H9 (cell line): ENCODE measurements at regions not wholly inside any gene's neighbourhood (a gene's known extent, or its start where the extent isn't known, plus 50 kb on each side); places are given as distances from the start of the nearest gene placed in this dataset.
A peak's percentile ranks its signal among the peaks of the same experiment; 100 is the strongest.

Experiments
- DNase-seq: peaks from one replicate; pipeline ENCODE4 v3.0.0-alpha.2; 2017
- H2AFZ ChIP-seq: one replicate; pipeline ENCODE4 v1.6.1; 2013; ENCODE audit warnings: mild to moderate bottlenecking, low read length, control low read depth, moderate library complexity
- H2AK5ac ChIP-seq: 2 replicates; pipeline ENCODE4 v1.6.1; 2013; ENCODE audit warnings: low read length, control low read depth, mixed read lengths; ENCODE audit not compliant: insufficient read length
- H2BK120ac ChIP-seq: one replicate; pipeline ENCODE4 v1.6.1; 2013; ENCODE audit warnings: low read depth, mild to moderate bottlenecking, low read length, control low read depth, inconsistent platforms; ENCODE audit not compliant: poor library complexity, severe bottlenecking
- H2BK12ac ChIP-seq: 2 replicates; pipeline ENCODE4 v1.6.1; 2013; ENCODE audit warnings: low read length, control low read depth, mixed read lengths, low read depth; ENCODE audit not compliant: insufficient read length
- H2BK15ac ChIP-seq: 2 replicates; pipeline ENCODE4 v1.6.1; 2013; ENCODE audit warnings: low read depth, low read length, control low read depth
- H2BK20ac ChIP-seq: one replicate; pipeline ENCODE4 v1.6.1; 2013; ENCODE audit warnings: low read depth, mild to moderate bottlenecking, low read length, control low read depth, inconsistent platforms; ENCODE audit not compliant: poor library complexity, severe bottlenecking
- H2BK5ac ChIP-seq: 2 replicates; pipeline ENCODE4 v1.6.1; 2013; ENCODE audit warnings: low read length, control low read depth, mixed read lengths; ENCODE audit not compliant: insufficient read length
- H3K14ac ChIP-seq: 2 replicates; pipeline ENCODE4 v1.6.1; 2013; ENCODE audit warnings: low read length, control low read depth; ENCODE audit not compliant: insufficient read depth
- H3K18ac ChIP-seq: 2 replicates; pipeline ENCODE4 v1.6.1; 2013; ENCODE audit warnings: low read depth, mild to moderate bottlenecking, mixed read lengths, low read length, control low read depth; ENCODE audit not compliant: insufficient read length
- H3K23ac ChIP-seq: 2 replicates; pipeline ENCODE4 v1.6.1; 2013; ENCODE audit warnings: low read length, control low read depth, mixed read lengths, low read depth; ENCODE audit not compliant: insufficient read length
- H3K23me2 ChIP-seq: 2 replicates; pipeline ENCODE4 v1.6.1; 2013; ENCODE audit warnings: low read depth, mild to moderate bottlenecking, mixed read lengths, low read length, control low read depth; ENCODE audit not compliant: insufficient read length, poor library complexity, severe bottlenecking
- H3K27ac ChIP-seq: 2 replicates; pipeline ENCODE4 v1.5.1; 2013; ENCODE audit warnings: low read length, control low read depth, mixed read lengths, low read depth; ENCODE audit not compliant: insufficient read length
- H3K27me3 ChIP-seq: 2 replicates; pipeline ENCODE4 v1.6.1; 2013; ENCODE audit warnings: low read length, control low read depth, inconsistent platforms; ENCODE audit not compliant: insufficient read depth
- H3K4ac ChIP-seq: 2 replicates; pipeline ENCODE4 v1.6.1; 2013; ENCODE audit warnings: low read depth, mild to moderate bottlenecking, control low read depth, inconsistent platforms, low read length, moderate library complexity
- H3K4me1 ChIP-seq: 2 replicates; pipeline ENCODE4 v1.6.1; 2013; ENCODE audit warnings: low read length, control low read depth, inconsistent platforms; ENCODE audit not compliant: insufficient read depth
- H3K4me2 ChIP-seq: 2 replicates; pipeline ENCODE4 v1.6.1; 2013; ENCODE audit warnings: low read length, control low read depth, mixed read lengths; ENCODE audit not compliant: insufficient read length, insufficient read depth
- H3K56ac ChIP-seq: 2 replicates; pipeline ENCODE4 v1.6.1; 2013; ENCODE audit warnings: low read depth, mild to moderate bottlenecking, mixed read lengths, low read length, control low read depth; ENCODE audit not compliant: insufficient read length
- H3K79me1 ChIP-seq: 2 replicates; pipeline ENCODE4 v1.6.1; 2013; ENCODE audit warnings: low read depth, mild to moderate bottlenecking, moderate library complexity, low read length, control low read depth, inconsistent platforms; ENCODE audit not compliant: insufficient read depth, poor library complexity, severe bottlenecking
- H3K79me2 ChIP-seq: 2 replicates; pipeline ENCODE4 v1.6.1; 2013; ENCODE audit warnings: low read length, control low read depth, inconsistent platforms; ENCODE audit not compliant: insufficient read depth
- H3K9ac ChIP-seq: 2 replicates; pipeline ENCODE4 v1.6.1; 2013; ENCODE audit warnings: low read length, control low read depth, mixed read lengths; ENCODE audit not compliant: insufficient read length; ENCODE audit errors: extremely low read depth
- H3K9me3 ChIP-seq: one replicate; pipeline ENCODE4 v1.6.1; 2013; ENCODE audit warnings: low read depth, low read length, inconsistent platforms; ENCODE audit not compliant: control insufficient read depth
- H3T11ph ChIP-seq: one replicate; pipeline ENCODE4 v1.6.1; 2013; ENCODE audit warnings: mild to moderate bottlenecking, low read length, control low read depth, inconsistent platforms
- H4K20me1 ChIP-seq: one replicate; pipeline ENCODE4 v1.6.1; 2013; ENCODE audit not compliant: control insufficient read depth, insufficient read length, insufficient read depth
- H4K5ac ChIP-seq: 2 replicates; pipeline ENCODE4 v1.6.1; 2013; ENCODE audit warnings: low read depth, mild to moderate bottlenecking, mixed read lengths, low read length, control low read depth; ENCODE audit not compliant: insufficient read length
- H4K8ac ChIP-seq: replicated peaks from 2 replicates; pipeline ENCODE4 v1.6.1; 2013; ENCODE audit warnings: low read length, control low read depth, mixed read lengths, low read depth; ENCODE audit not compliant: insufficient read length
- H4K91ac ChIP-seq: 2 replicates; pipeline ENCODE4 v1.6.1; 2013; ENCODE audit warnings: low read depth, mild to moderate bottlenecking, moderate library complexity, mixed read lengths, low read length, control low read depth; ENCODE audit not compliant: insufficient read length
- H3K27ac Mint-ChIP-seq, 3 experiments: 2 replicates in 2 of 3; 3 replicates in 1 of 3; pipeline ENCODE4 v1.8.0; 2020 to 2021; ENCODE audit warnings: mixed read lengths in 3 of 3, mild to moderate bottlenecking in 1 of 3, moderate library complexity in 1 of 3
- H3K27me3 Mint-ChIP-seq: 2 replicates; pipeline ENCODE4 v1.8.0; 2021; ENCODE audit warnings: low read depth, mild to moderate bottlenecking, moderate library complexity, mixed read lengths
- H3K36me3 Mint-ChIP-seq, 3 experiments: 2 replicates in 2 of 3; 3 replicates in 1 of 3; pipeline ENCODE4 v1.8.0; 2020 to 2021; ENCODE audit warnings: low read depth in 3 of 3, mixed read lengths in 3 of 3; ENCODE audit not compliant: insufficient read depth in 1 of 3
- H3K4me1 Mint-ChIP-seq, 2 experiments: 2 replicates each; pipeline ENCODE4 v1.8.0; 2020; ENCODE audit warnings: mixed read lengths in 2 of 2
- H3K4me3 Mint-ChIP-seq, 2 experiments: 2 replicates in 1 of 2; 3 replicates in 1 of 2; pipeline ENCODE4 v1.8.0; 2020 to 2021; ENCODE audit warnings: mild to moderate bottlenecking in 2 of 2, mixed read lengths in 2 of 2, moderate library complexity in 1 of 2
- H3K9me3 Mint-ChIP-seq, 2 experiments: 2 replicates in 1 of 2; 3 replicates in 1 of 2; pipeline ENCODE4 v1.8.0; 2020; ENCODE audit warnings: mild to moderate bottlenecking in 2 of 2, mixed read lengths in 2 of 2, moderate library complexity in 1 of 2
- WGBS: extraction: QIAGEN DNeasy Blood & Tissue Kit; methylation state at CpG from one replicate; pipeline ENCODE4 v1.1.7; 2013; ENCODE audit warnings: missing lambda C conversion rate, low lambda C conversion rate, mixed read lengths; ENCODE audit not compliant: insufficient read length; ENCODE audit errors: extremely low coverage; 5-methylcytosine and 5-hydroxymethylcytosine counted together
- TF ChIP-seq, protein P1 (sequence below): fragments of 200-600 bp; sonication (generic); conservative IDR thresholded peaks from 3 replicates; pipeline ENCODE4 v1.8.0; 2021; ENCODE audit warnings: antibody characterized with exemption, mild to moderate bottlenecking

DNA sequence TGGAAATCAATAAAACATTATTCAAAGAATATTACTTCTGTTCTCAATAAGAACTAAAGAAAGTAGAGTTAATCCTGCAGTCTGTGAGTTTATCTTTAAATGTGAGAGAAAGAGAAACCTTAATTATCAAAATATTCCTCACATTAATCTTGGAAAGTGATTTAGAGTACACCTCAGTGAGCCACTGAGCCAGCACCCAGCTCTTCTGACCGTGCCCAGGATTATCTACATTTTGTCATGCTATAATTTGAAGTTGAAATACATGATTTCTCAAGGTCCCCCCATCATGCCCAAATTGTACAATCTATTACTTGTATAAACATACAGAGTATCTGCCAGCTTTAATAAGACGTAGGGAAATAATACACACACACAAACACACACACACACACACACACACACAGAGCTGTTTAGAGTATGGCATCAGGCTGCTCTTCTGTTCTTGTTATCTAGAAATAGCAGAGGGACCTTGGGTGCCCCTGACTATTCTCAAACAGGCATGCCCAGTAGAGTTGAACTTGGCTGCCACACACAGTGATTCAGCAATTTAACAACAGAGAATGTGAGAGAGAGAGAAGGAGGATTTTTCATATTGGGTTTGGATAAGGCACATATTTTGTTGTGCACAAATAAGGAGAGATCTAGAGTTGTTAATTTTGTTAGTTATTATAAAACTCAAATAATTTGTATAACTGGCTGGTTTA, 74.4 kb downstream of the P2RY1 start:
- Histone ChIP-seq H3K27ac (no peak overlapping the region), H3K9me3 (no peaks in the 10 kb centered on the region), H2BK120ac (peak overlapping the region; percentile 61), H3K14ac (no peak overlapping the region), H2BK20ac (no peak overlapping the region), H3K23ac (no peak overlapping the region), H3T11ph (no peak overlapping the region), H2BK15ac (no peak overlapping the region), H3K9ac (no peak overlapping the region), H2BK5ac (no peak overlapping the region), H4K20me1 (no peaks in the 10 kb centered on the region), H3K4ac (no peak overlapping the region), H3K23me2 (no peaks in the 10 kb centered on the region), H4K8ac (no peak overlapping the region), H2AK5ac (no peak overlapping the region), H3K4me1 (no peaks in the 10 kb centered on the region), H3K4me2 (no peak overlapping the region), H2AFZ (no peak overlapping the region), H3K56ac (no peak overlapping the region), H3K18ac (no peak overlapping the region), H4K91ac (no peak overlapping the region), H3K79me2 (no peaks in the 10 kb centered on the region), H3K79me1 (no peaks in the 10 kb centered on the region), H4K5ac (no peak overlapping the region), H3K27me3 (no peaks in the 10 kb centered on the region), H2BK12ac (no peak overlapping the region)
- H3K4me1 Mint-ChIP-seq, result no peaks in the 10 kb centered on the region
- no peaks in the 10 kb centered on the region for H3K27me3 Mint-ChIP-seq
- H3K36me3 Mint-ChIP-seq, result no peaks in the 10 kb centered on the region; a peak in 1 of 7 replicates
- H3K9me3 Mint-ChIP-seq, result no peaks in the 10 kb centered on the region
- TF ChIP-seq, protein P1, sequence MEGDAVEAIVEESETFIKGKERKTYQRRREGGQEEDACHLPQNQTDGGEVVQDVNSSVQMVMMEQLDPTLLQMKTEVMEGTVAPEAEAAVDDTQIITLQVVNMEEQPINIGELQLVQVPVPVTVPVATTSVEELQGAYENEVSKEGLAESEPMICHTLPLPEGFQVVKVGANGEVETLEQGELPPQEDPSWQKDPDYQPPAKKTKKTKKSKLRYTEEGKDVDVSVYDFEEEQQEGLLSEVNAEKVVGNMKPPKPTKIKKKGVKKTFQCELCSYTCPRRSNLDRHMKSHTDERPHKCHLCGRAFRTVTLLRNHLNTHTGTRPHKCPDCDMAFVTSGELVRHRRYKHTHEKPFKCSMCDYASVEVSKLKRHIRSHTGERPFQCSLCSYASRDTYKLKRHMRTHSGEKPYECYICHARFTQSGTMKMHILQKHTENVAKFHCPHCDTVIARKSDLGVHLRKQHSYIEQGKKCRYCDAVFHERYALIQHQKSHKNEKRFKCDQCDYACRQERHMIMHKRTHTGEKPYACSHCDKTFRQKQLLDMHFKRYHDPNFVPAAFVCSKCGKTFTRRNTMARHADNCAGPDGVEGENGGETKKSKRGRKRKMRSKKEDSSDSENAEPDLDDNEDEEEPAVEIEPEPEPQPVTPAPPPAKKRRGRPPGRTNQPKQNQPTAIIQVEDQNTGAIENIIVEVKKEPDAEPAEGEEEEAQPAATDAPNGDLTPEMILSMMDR, result no peak
- DNase-seq, result no peak
- no peak overlapping the region for H3K4me3 Mint-ChIP-seq
- no CpG with 5 or more reads among the region's 2 CpGs for WGBS
- H3K27ac Mint-ChIP-seq, result no peak overlapping the region
